Nucleus accumbens (tissue), 56 donors: ENCODE measurements at regions not wholly inside any gene's neighbourhood (a gene's known extent, or its start where the extent isn't known, plus 50 kb on each side); places are given as distances from the start of the nearest gene placed in this dataset.
A peak's percentile ranks its signal among the peaks of the same experiment; 100 is the strongest.

Experiments used
- DNase-seq, 56 donors: peaks; one replicate each; lab custom pipeline; 2025; lab: John Stamatoyannopoulos, UW

- DNase-seq: no peak
Observed at GRCh38 chr3:182597621-182598041, 195.7 kb upstream of the ATP11B start.

- no peak for DNase-seq
Observed at GRCh38 chr3:182601597-182601996, 191.7 kb upstream of the ATP11B start.

- DNase-seq: no peak
Observed at GRCh38 chr3:182603501-182603900, 189.8 kb upstream of the ATP11B start.

GRCh38 chr3:182605882-182606611, 187.3 kb upstream of the ATP11B start:
- no peak for DNase-seq

GRCh38 chr3:182606905-182607504, 186.3 kb upstream of the ATP11B start:
- DNase-seq: no peak

- no peak for DNase-seq
Observed at GRCh38 chr3:182608832-182609231, 184.5 kb upstream of the ATP11B start.

- no peak for DNase-seq
Observed at GRCh38 chr3:182609575-182610156, 183.6 kb upstream of the ATP11B start.

- DNase-seq: no peak
Observed at GRCh38 chr3:182612332-182612731, 181.0 kb upstream of the ATP11B start.

GRCh38 chr3:182617500-182617899, 175.8 kb upstream of the ATP11B start:
- DNase-seq: no peak

GRCh38 chr3:182618085-182618732, 175.1 kb upstream of the ATP11B start:
- DNase-seq: peak in 26 of 56 donors; percentile 0 to 46 (median 5)

GRCh38 chr3:182618981-182619591, 174.2 kb upstream of the ATP11B start:
- no peak for DNase-seq

- DNase-seq: no peak
Observed at GRCh38 chr3:182620723-182621434, 172.4 kb upstream of the ATP11B start.

- peak in 3 of 56 donors; percentile 0 to 41 (median 2) for DNase-seq
Observed at GRCh38 chr3:182621435-182622240, 171.7 kb upstream of the ATP11B start.

GRCh38 chr3:182622241-182622545, 171.1 kb upstream of the ATP11B start:
- DNase-seq: no peak

GRCh38 chr3:182626484-182627467, 166.5 kb upstream of the ATP11B start:
- DNase-seq: no peak

- DNase-seq: no peak
Observed at GRCh38 chr3:182628531-182628930, 164.8 kb upstream of the ATP11B start.

- no peak for DNase-seq
Observed at GRCh38 chr3:182629521-182629920, 163.8 kb upstream of the ATP11B start.
